C1 segment of cervical spinal cord (tissue), 14 donors: ENCODE measurements at regions not wholly inside any gene's neighbourhood (a gene's known extent, or its start where the extent isn't known, plus 50 kb on each side); places are given as distances from the start of the nearest gene placed in this dataset.

Experiments used
- DNase-seq, 14 donors: peaks; one replicate each; lab custom pipeline; 2025; lab: John Stamatoyannopoulos, UW

DNA sequence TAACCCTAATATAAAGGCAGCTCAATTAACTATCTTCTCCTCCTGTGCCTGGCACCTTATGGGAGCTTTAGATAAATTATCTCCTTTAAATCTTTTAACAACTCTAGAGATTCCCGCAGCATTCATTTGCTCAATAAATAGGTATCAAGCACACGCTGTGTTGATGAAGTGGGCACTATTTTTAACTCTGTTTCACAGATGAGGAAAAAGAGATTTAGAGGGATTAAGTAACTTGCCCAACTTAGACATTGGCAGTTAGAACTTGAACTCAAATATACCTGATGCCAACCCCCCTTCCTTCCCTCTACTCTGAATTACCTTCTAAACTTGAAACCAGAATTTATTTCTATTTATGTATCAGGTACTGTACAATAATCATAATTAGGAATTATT lies 112.4 kb downstream of the SH3TC2 start:
- DNase-seq = no peak

GRCh38 chr5:148950892-148951291 lies 112.0 kb downstream of the SH3TC2 start:
- DNase-seq = no peak

DNA sequence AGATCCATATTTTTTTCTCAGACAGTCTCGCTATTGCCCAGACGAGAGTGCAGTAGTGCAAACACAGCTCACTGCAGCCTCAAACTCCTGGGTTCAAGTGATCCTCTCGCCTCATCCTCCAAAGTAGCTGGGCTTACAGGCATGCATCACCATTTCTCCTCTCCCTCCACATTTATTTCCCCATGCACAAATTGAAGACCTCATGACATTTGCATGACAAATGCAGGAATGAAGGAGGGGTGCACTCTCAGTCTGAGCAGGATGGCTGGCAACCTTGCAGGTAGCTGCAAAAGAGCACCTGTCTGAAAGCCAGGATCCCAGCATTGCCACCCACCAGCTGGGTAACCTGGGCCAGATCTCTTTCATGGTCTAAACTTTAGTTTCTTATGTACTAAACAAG lies 111.2 kb downstream of the SH3TC2 start:
- no peak for DNase-seq

DNA sequence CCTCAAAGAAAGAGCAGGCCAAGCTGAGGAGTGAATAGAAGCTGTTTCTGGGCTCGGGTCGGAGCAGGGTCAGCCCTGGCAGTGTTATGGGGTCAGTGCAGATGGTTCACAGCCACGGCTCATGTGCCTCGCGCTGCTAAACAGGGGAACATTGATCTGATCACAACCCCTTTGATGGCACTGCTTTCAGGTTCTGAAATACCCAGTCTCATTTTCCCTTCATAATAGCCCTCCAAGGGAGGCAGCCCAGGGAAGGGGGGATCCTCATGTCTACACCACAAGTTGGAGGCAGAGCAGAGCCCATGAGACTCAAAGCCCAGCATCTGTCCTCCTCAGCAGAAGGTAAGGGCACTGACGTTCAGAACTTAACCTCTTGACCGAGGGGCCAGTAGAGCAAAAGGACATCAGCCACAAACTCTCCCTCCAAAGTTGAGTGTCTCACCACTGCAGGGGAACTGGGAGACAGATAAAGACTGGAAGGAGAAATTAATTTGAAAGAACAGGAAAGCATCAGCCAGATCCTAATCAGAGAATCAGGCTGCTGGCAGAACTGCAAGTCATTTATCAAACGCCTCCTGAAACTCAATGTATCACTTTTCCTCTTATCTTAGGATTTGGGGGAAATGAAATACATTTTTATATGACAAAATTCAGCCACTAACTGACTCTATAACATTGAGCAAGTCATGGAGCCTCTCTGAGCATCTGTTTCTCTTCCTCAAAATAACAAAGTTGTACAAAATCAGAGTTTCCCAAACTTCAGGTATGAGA lies 110.6 kb downstream of the SH3TC2 start:
- no peak for DNase-seq

DNA sequence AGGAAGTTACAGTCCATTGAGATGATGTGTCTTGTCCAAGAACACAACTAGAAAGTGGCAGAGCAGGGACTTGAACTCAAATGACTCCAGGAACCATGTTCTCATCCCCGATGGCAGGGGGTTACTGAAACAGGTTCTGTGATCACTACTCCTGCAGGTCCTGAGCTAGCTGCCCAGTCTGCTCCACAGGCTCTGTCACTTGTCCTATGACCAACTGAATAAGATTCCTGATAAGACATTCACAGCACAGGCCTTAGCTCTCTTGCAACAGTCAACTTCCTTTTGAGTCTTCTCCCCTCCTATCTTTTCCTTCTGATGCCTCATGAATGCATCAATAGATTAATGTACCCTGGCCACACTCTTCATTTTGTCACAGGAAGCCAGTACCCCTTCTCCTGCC lies 109.2 kb downstream of the SH3TC2 start:
- DNase-seq = no peak
